Heart right ventricle (tissue), 16 donors: ENCODE measurements at regions not wholly inside any gene's neighbourhood (a gene's known extent, or its start where the extent isn't known, plus 50 kb on each side); places are given as distances from the start of the nearest gene placed in this dataset.

Experiments
- ATAC-seq, 8 donors: fragments of 200-7000 bp; cut with Tn5 transposase; one replicate each; pipeline ENCODE4 v1.9.1; 2020; ENCODE audit warnings: mild to moderate bottlenecking in 8 of 8, moderate library complexity in 8 of 8, moderate number of reproducible peaks in 1 of 8
- DNase-seq, 2 donors: peaks; one replicate each; pipeline ENCODE4 v3.0.0-alpha.2; 2020
- H3K27ac ChIP-seq, 10 donors: fragments of 200-600 bp; sonication (generic) in 2 of 10; one replicate each; pipeline versions ENCODE4 v1.5.0 to v1.8.0; 2020 to 2022; ENCODE audit warnings: mild to moderate bottlenecking in 3 of 10
- H3K27me3 ChIP-seq, 7 donors: fragments of 200-600 bp; one replicate each; pipeline ENCODE4 v1.8.0; 2021 to 2022; ENCODE audit warnings: mild to moderate bottlenecking in 2 of 7
- H3K36me3 ChIP-seq, 9 donors: fragments of 200-600 bp; sonication (generic) in 1 of 9; one replicate each; pipeline versions ENCODE4 v1.5.0 to v1.8.0; 2020 to 2022; ENCODE audit warnings: mild to moderate bottlenecking in 2 of 9
- H3K4me1 ChIP-seq, 9 donors: fragments of 200-600 bp; sonication (generic) in 1 of 9; one replicate each; pipeline versions ENCODE4 v1.5.0 to v1.8.0; 2020 to 2022; ENCODE audit warnings: mild to moderate bottlenecking in 4 of 9
- H3K4me3 ChIP-seq, 10 donors: fragments of 200-600 bp; sonication (generic) in 2 of 10; one replicate each; pipeline versions ENCODE4 v1.5.0 to v1.8.0; 2020 to 2022; ENCODE audit warnings: mild to moderate bottlenecking in 7 of 10, moderate library complexity in 2 of 10
- H3K9me3 ChIP-seq, 11 donors: fragments of 200-600 bp in 10 of 11; sonication (generic) in 2 of 11; one replicate each; pipeline versions ENCODE4 v1.5.0 to v1.8.0; 2013 to 2022; ENCODE audit warnings: mild to moderate bottlenecking in 2 of 11, control low read depth in 1 of 11, moderate library complexity in 1 of 11
- CTCF ChIP-seq, 9 donors: fragments of 200-600 bp; sonication (generic) in 2 of 9; IDR thresholded peaks; one replicate each; pipeline versions ENCODE4 v1.5.0 to v1.8.0; 2021 to 2022; ENCODE audit warnings: antibody characterized with exemption in 9 of 9, mild to moderate bottlenecking in 5 of 9, moderate library complexity in 1 of 9
- WGBS, 2 donors: extraction: QIAGEN DNeasy Blood & Tissue Kit; methylation state at CpG; one replicate each; pipeline ENCODE4 v1.1.7; 2013; ENCODE audit warnings: inconsistent platforms in 1 of 2; 5-methylcytosine and 5-hydroxymethylcytosine counted together
- intact Hi-C, 10 donors: fragments of 100-400 bp; cut with DNase I; formaldehyde crosslinking; loops; one replicate each; pipeline versions ENCODE4 v1.11.1 to v1.14.2; 2022
- donor health status: Arrhythmogenic right ventricular cardiomyopathy.
- donor health status: ischemic (EF 13 %, LVEDD 7.1; RV severe dilation, severe dysfunction).
- donor health status: healthy with polysubstance abuse.
- donor health status: DM: no; HTN: yes; CAD: no.
- donor health status: DM: no; HTN: no; CAD: no.
- donor health status: ischemic (EF 25% LVEDD 6.9; RV normal size, moderate dysfunction).
- donor health status: ischemic (EF 25% LVEDD 5.7; RV mildly dilated, moderate dysfunction).
- donor health status: healthy.
- donor health status: DM: yes; HTN: yes; CAD: no.
- donor health status: Ischemic cardiomyopathy.
- donor health status: ischemic (EF 35%, LVEDD 5.7; RV mildly dilated, moderate dysfunction).
- donor health status: nonischemic (EF 11% LVEDD 7.7; RV severe dilation, severe dysfunction).
- donor health status: DM: yes; HTN: yes; CAD: no.
- donor health status: PGD.
- donor health status: ischemic (EF 29% LVEDD 5.4; RV normal size, mild dysfunction).
- donor health status: nonischemic (EF 23%, LVEDD 6.1; RV moderate dilation, normal function).

- Histone ChIP-seq H3K4me1 (no peaks in the 10 kb centered on the region), H3K9me3 (no peaks in the 10 kb centered on the region), H3K27ac (no peak overlapping the region), H3K36me3 (no peaks in the 10 kb centered on the region), H3K27me3 (no peaks in the 10 kb centered on the region), H3K4me3 (no peak overlapping the region)
- intact Hi-C loops: no loop called here
- ATAC-seq: no peak
- TF ChIP-seq CTCF (IDR thresholded peaks at IDR 0.05): no peak
- no peak for DNase-seq
- 26 to 35% methylated on average over 4 of the region's 4 CpGs for WGBS, 2 donors
Measured at GRCh38 chr3:76965122-76965725, 74.7 kb upstream of the ROBO2 start.

- ATAC-seq (no peak), DNase-seq (no peak)
- Histone ChIP-seq H3K27me3 (no peaks in the 10 kb centered on the region), H3K27ac (no peak overlapping the region), H3K36me3 (no peaks in the 10 kb centered on the region), H3K9me3 (no peaks in the 10 kb centered on the region), H3K4me3 (no peak overlapping the region), H3K4me1 (no peaks in the 10 kb centered on the region)
- 50 to 56% methylated on average over 2 of the region's 2 CpGs for WGBS, 2 donors
- TF ChIP-seq CTCF (IDR thresholded peaks at IDR 0.05): no peak
- intact Hi-C loops: no loop called here
Measured at GRCh38 chr3:76969471-76969870, 70.4 kb upstream of the ROBO2 start.

GRCh38 chr3:76969996-76970615 is 69.8 kb upstream of the ROBO2 start:
- Histone ChIP-seq H3K4me3 (no peak overlapping the region), H3K4me1 (no peaks in the 10 kb centered on the region), H3K9me3 (no peaks in the 10 kb centered on the region), H3K27ac (no peak overlapping the region), H3K27me3 (no peaks in the 10 kb centered on the region), H3K36me3 (no peaks in the 10 kb centered on the region)
- intact Hi-C loops: no loop called here
- ATAC-seq (no peak), DNase-seq (no peak)
- 60 to 68% methylated on average over 4 of the region's 4 CpGs for WGBS, 2 donors
- no peak for TF ChIP-seq CTCF (IDR thresholded peaks at IDR 0.05)

- Histone ChIP-seq H3K9me3 (no peaks in the 10 kb centered on the region), H3K27ac (no peak overlapping the region), H3K4me1 (no peaks in the 10 kb centered on the region), H3K4me3 (no peak overlapping the region), H3K27me3 (no peaks in the 10 kb centered on the region), H3K36me3 (no peaks in the 10 kb centered on the region)
- DNase-seq (no peak), ATAC-seq (no peak)
- TF ChIP-seq CTCF (IDR thresholded peaks at IDR 0.05): no peak
- intact Hi-C loops: no loop called here
- 58 to 71% methylated on average over 4 of the region's 4 CpGs for WGBS, 2 donors
Measured at GRCh38 chr3:76972624-76973296, 67.1 kb upstream of the ROBO2 start.
